Keratinocyte (primary cell): ENCODE measurements at regions not wholly inside any gene's neighbourhood (a gene's known extent, or its start where the extent isn't known, plus 50 kb on each side); places are given as distances from the start of the nearest gene placed in this dataset.

ENCODE experiments used
- DNase-seq: peaks from one replicate; pipeline ENCODE4 v3.0.0-alpha.2; 2011; ENCODE audit warnings: low read depth, missing footprints, low spot score
- FAIRE-seq: peaks from 2 replicates; lab custom pipeline; 2011; peaks lifted over from hg19 to GRCh38; lab: Jason Lieb, UNC
- H2AFZ ChIP-seq: 2 replicates; pipeline ENCODE4 v1.6.0; 2012; ENCODE audit warnings: low read length, control low read depth, inconsistent platforms; ENCODE audit not compliant: control insufficient read depth
- H3K27ac ChIP-seq: 2 replicates; pipeline ENCODE4 v1.5.1; 2011; ENCODE audit warnings: low read length; ENCODE audit not compliant: control insufficient read depth, insufficient read depth
- H3K27me3 ChIP-seq: 3 replicates; pipeline ENCODE4 v1.6.0; 2011; ENCODE audit warnings: low read length; ENCODE audit not compliant: control insufficient read depth, insufficient read depth; ENCODE audit errors: extremely low read depth
- H3K36me3 ChIP-seq, 2 experiments: 2 replicates in 1 of 2; 3 replicates in 1 of 2; pipeline ENCODE4 v1.5.1; 2011; ENCODE audit warnings: low read length in 2 of 2, mild to moderate bottlenecking in 1 of 2; ENCODE audit not compliant: control insufficient read depth in 2 of 2, insufficient read depth in 2 of 2; ENCODE audit errors: extremely low read depth in 1 of 2
- H3K4me1 ChIP-seq: 3 replicates; pipeline ENCODE4 v1.5.1; 2011; ENCODE audit warnings: low read length; ENCODE audit not compliant: control insufficient read depth, insufficient read depth; ENCODE audit errors: extremely low read depth
- H3K4me2 ChIP-seq: 3 replicates; pipeline ENCODE4 v1.6.0; 2011; ENCODE audit warnings: low read depth, low read length; ENCODE audit not compliant: control insufficient read depth, insufficient read depth; ENCODE audit errors: extremely low read depth
- H3K4me3 ChIP-seq, 3 experiments: fragments of 200-600 bp in 1 of 3; sonication (generic) in 1 of 3; 2 replicates in 2 of 3; 3 replicates in 1 of 3; pipeline ENCODE4 v1.5.1; 2011 to 2016; ENCODE audit warnings: low read length in 3 of 3, mild to moderate bottlenecking in 3 of 3, control low read depth in 2 of 3, inconsistent platforms in 1 of 3, low read depth in 1 of 3, mixed read lengths in 1 of 3, mixed run types in 1 of 3, moderate library complexity in 1 of 3; ENCODE audit not compliant: control insufficient read depth in 2 of 3, insufficient read depth in 2 of 3; ENCODE audit errors: extremely low read depth in 1 of 3
- H3K79me2 ChIP-seq: 2 replicates; pipeline ENCODE4 v1.6.0; 2012; ENCODE audit warnings: low read length; ENCODE audit not compliant: control insufficient read depth, insufficient read depth
- H3K9ac ChIP-seq: 3 replicates; pipeline ENCODE4 v1.6.0; 2011; ENCODE audit warnings: low read length; ENCODE audit not compliant: control insufficient read depth, insufficient read depth; ENCODE audit errors: extremely low read depth
- H3K9me1 ChIP-seq: 3 replicates; pipeline ENCODE4 v1.6.0; 2011; ENCODE audit warnings: low read length; ENCODE audit not compliant: control insufficient read depth, insufficient read depth; ENCODE audit errors: extremely low read depth
- H3K9me3 ChIP-seq: 2 replicates; pipeline ENCODE4 v1.5.1; 2012; ENCODE audit warnings: low read depth, low read length; ENCODE audit not compliant: control insufficient read depth
- H4K20me1 ChIP-seq: 3 replicates; pipeline ENCODE4 v1.6.0; 2011; ENCODE audit warnings: low read length; ENCODE audit not compliant: control insufficient read depth, insufficient read depth; ENCODE audit errors: extremely low read depth
- CTCF ChIP-seq, 3 experiments: IDR thresholded peaks in 1 of 3; conservative IDR thresholded peaks in 1 of 3; optimal IDR thresholded peaks in 1 of 3; 2 replicates in 2 of 3; 3 replicates in 1 of 3; pipeline versions ENCODE3 to v1.5.1; 2011; ENCODE audit warnings: low read length in 3 of 3, mild to moderate bottlenecking in 3 of 3, moderate library complexity in 2 of 3, control low read depth in 1 of 3, inconsistent platforms in 1 of 3; ENCODE audit not compliant: insufficient read depth in 2 of 3; ENCODE audit errors: extremely low read depth in 1 of 3
- EZH2 ChIP-seq: IDR thresholded peaks from one replicate; pipeline ENCODE4 v1.6.1; 2012; ENCODE audit warnings: inconsistent platforms, mild to moderate bottlenecking, low read length, moderate library complexity
- dilution Hi-C: fragments of 300-500 bp; cut with MboI; formaldehyde crosslinking; loops from one replicate; pipeline ENCODE4 v1.7.0; 2020; ENCODE audit warnings: low sequenced_read_pairs; ENCODE audit not compliant: extremely low pct_ligation_motif_present

- FAIRE-seq (no peak), DNase-seq (no peak)
- Histone ChIP-seq H3K36me3 (no peaks in the 10 kb centered on the region), H3K27me3 (no peaks in the 10 kb centered on the region), H3K9me3 (peaks cover 39% of the 10 kb centered on the region), H3K4me3 (no peak overlapping the region), H3K4me1 (no peaks in the 10 kb centered on the region), H3K27ac (no peak overlapping the region), H3K4me2 (no peak overlapping the region), H3K79me2 (no peaks in the 10 kb centered on the region), H3K9me1 (no peaks in the 10 kb centered on the region), H4K20me1 (no peaks in the 10 kb centered on the region), H3K9ac (no peak overlapping the region), H2AFZ (no peak overlapping the region)
- TF ChIP-seq CTCF (optimal IDR thresholded peaks at IDR 0.05 in 1 of 3, IDR thresholded peaks at IDR 0.05 in 1 of 3, conservative IDR thresholded peaks at IDR 0.05 in 1 of 3; ENCODE audit: extremely low read depth in 1 of 3, insufficient read depth in 2 of 3, low read length in 3 of 3) (no peak), EZH2 (no peak)
- dilution Hi-C loops = no loop called here
Measured at GRCh38 chr22:48737461-48738203, 1090.0 kb downstream of the BRD1 start.

GRCh38 chr22:48736593-48737460 is 1090.8 kb downstream of the BRD1 start:
- H3K79me2 ChIP-seq = no peaks in the 10 kb centered on the region
- FAIRE-seq = no peak
- TF ChIP-seq CTCF (optimal IDR thresholded peaks at IDR 0.05 in 1 of 3, IDR thresholded peaks at IDR 0.05 in 1 of 3, conservative IDR thresholded peaks at IDR 0.05 in 1 of 3; ENCODE audit: extremely low read depth in 1 of 3, insufficient read depth in 2 of 3, low read length in 3 of 3) (no peak), EZH2 (no peak)
- H3K27me3 ChIP-seq = no peaks in the 10 kb centered on the region
- H3K4me2 ChIP-seq = no peak overlapping the region
- peaks cover 37% of the 10 kb centered on the region for H3K9me3 ChIP-seq
- dilution Hi-C loops = no loop called here
- no peaks in the 10 kb centered on the region for H4K20me1 ChIP-seq
- no peak overlapping the region for H2AFZ ChIP-seq
- H3K4me1 ChIP-seq = no peaks in the 10 kb centered on the region
- no peak overlapping the region for H3K4me3 ChIP-seq
- H3K9me1 ChIP-seq = no peaks in the 10 kb centered on the region
- H3K27ac ChIP-seq = no peak overlapping the region
- H3K36me3 ChIP-seq = no peaks in the 10 kb centered on the region
- H3K9ac ChIP-seq = no peak overlapping the region
- DNase-seq = no peak
